T-helper 1 cell treated with Interleukin-12 subunit alpha and Interleukin-12 subunit beta and Interleukin-4 antibody, amounts not matched to agents 30 ng/mL and 1 ng/mL, for 36 hours (primary cell): ENCODE measurements at regions not wholly inside any gene's neighbourhood (a gene's known extent, or its start where the extent isn't known, plus 50 kb on each side); places are given as distances from the start of the nearest gene placed in this dataset.

Experiments used
- intact Hi-C: fragments of 100-400 bp; cut with micrococcal nuclease; formaldehyde crosslinking; loops from one replicate; pipeline ENCODE4 v1.15.1; 2024

DNA sequence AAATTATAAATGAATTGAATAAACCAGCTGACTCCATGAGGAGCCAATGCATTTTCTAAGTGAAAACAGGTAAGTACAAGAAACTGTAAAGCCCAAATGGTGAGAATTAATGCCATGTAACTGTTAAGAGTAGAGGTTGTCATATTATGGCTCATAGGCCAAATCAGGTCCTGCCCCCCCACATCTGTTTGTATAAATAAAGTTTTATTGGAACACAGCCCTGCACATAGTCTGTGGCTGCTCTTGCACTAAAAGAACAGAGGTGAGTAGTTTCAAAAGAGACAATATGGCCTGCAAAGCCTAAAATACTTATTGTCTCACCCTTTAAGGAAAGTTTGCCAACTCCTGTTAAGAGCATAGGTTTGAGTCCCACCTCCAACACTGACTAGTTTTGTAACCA is 140.5 kb upstream of the SRRM4 start:
- intact Hi-C loops = no loop called here

DNA sequence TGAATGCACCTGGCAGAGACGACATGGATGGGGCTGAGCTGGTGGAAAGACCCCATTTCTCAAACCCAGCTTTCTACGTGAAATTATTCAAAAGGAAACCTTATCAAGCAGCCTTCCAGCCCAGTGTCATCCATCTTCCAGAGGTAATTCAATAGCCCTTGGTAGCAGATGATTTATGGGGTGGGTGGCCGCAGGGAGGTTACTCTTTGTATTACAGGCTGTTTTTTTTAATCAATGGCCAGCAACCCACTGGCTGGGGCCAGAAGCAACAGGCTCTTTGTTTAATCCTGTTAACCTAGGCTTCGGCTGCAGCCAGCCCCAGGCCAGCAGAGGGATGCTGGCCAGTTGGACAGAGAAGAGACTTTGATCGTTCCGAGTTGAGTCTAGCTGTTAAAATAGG is 139.8 kb upstream of the SRRM4 start:
- intact Hi-C loops = no loop called here

- intact Hi-C loops = no loop called here
Observed at GRCh38 chr12:118842866-118843265, 138.5 kb upstream of the SRRM4 start.

- intact Hi-C loops = no loop called here
Observed at GRCh38 chr12:118846416-118846815, 134.9 kb upstream of the SRRM4 start.

GRCh38 chr12:118850244-118850825 is 131.0 kb upstream of the SRRM4 start:
- intact Hi-C loops = loop anchor here (5.0 kb wide), 1 partner anchor 443 kb away; no protein-coding TSS in a partner anchor

GRCh38 chr12:118851891-118852290 is 129.4 kb upstream of the SRRM4 start:
- intact Hi-C loops = loop anchor here (5.0 kb wide), 1 partner anchor 445 kb away; no protein-coding TSS in a partner anchor

GRCh38 chr12:118853634-118854033 is 127.7 kb upstream of the SRRM4 start:
- intact Hi-C loops = loop anchor here (5.0 kb wide), 1 partner anchor 446 kb away; no protein-coding TSS in a partner anchor

GRCh38 chr12:118855858-118856257 is 125.5 kb upstream of the SRRM4 start:
- intact Hi-C loops = no loop called here

DNA sequence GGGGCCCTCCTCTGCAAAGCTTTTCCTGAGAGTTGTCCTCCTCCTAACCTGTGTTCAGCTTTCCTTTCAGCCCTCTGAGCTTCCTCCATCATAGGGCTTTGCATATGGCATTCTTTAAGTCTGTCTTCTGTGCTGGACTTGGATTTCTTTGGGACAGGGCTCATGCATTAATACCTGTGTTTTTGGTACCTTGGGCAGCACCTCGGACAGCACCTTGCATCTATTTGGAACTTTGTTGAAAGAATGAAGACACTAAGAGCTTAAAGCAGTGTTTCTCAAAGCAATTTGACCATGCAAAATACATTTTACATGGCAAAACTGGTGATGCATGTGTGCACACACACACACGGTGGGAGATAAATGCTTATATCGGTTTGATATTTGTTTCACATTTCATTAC is 115.0 kb upstream of the SRRM4 start:
- intact Hi-C loops = no loop called here

- intact Hi-C loops = no loop called here
Observed at GRCh38 chr12:118870551-118870950, 110.8 kb upstream of the SRRM4 start.

- intact Hi-C loops = no loop called here
Observed at GRCh38 chr12:118874698-118875548, 106.4 kb upstream of the SRRM4 start.

DNA sequence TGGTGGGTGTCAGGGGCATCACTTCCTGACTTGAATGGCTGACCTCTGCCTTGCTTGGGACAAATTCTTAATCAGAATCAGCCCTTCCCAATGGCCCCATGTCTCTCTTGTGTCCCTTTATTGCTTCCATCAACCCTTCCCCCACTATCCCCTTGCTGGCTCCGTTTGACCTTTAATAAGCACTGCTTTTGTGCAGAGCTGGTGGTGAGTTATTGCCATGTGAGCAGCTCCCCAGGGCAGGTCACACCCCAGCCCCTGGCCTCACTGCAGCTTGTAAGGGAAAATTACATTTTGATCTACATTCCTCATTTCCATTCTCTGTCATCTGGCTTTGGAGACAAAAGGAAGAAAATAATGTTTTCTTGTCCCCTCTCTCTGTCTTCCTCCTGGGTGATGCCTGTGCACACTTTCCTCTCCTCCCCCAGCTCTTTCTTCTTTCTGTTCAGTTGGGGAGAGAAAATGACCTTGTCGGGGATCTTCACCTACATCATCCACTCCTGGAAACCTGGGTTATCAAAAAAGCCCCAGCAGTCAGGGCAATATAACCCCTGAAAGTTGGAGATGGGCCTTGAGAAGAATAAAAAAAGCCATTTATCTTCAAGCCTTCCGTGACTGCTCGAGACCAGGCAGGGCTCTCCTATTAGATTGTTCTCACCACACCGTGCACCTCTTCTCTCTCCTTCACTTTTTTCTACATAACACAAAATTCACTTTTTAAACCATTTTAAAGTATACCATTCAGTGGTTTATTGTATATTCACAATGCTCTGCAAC is 100.4 kb upstream of the SRRM4 start:
- intact Hi-C loops = no loop called here

- intact Hi-C loops = no loop called here
Observed at GRCh38 chr12:118884226-118884625, 97.1 kb upstream of the SRRM4 start.

GRCh38 chr12:118900993-118901392 is 80.3 kb upstream of the SRRM4 start:
- intact Hi-C loops = no loop called here

- intact Hi-C loops = no loop called here
Observed at GRCh38 chr12:118908811-118909210, 72.5 kb upstream of the SRRM4 start.

GRCh38 chr12:118912697-118913270 is 68.6 kb upstream of the SRRM4 start:
- intact Hi-C loops = no loop called here

DNA sequence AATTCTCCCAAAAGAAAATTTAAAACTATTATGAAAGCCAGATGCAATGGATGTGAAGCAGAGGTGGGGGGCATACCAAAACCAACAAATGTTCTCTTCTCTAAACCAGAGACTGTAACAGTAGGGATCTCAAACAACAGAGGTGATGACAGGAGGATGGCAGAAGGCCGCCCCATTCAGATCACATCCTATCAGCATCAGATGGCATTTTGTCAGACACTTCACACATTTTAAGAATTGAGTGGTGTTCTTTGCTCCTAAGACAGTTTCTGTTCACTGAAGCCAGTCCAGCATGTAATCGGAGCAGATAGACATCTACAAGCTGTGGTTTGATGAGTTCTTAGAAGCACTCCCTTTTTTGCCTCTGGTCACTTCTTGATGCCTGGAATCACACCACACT is 59.6 kb upstream of the SRRM4 start:
- intact Hi-C loops = no loop called here

DNA sequence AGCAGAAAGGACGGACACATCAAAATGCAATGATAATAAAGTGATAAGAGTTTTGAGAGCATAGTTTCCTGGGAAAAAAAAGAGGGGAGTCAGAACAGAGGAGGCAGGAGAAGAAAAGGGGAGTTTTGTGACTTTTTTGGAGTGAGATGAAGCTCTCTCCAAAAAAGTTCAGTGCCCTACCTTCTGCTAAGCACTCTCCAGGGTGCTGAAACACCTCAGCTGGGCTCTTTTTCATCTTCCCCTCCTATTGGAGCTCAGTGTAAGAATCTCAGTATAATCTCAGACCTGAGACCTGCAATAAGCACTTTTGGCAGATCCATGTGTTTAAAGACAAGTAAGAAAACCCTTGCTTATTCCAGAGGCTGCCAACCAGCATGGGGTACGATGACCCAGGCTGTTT is 58.9 kb upstream of the SRRM4 start:
- intact Hi-C loops = no loop called here

GRCh38 chr12:118925407-118925806 is 55.9 kb upstream of the SRRM4 start:
- intact Hi-C loops = no loop called here

DNA sequence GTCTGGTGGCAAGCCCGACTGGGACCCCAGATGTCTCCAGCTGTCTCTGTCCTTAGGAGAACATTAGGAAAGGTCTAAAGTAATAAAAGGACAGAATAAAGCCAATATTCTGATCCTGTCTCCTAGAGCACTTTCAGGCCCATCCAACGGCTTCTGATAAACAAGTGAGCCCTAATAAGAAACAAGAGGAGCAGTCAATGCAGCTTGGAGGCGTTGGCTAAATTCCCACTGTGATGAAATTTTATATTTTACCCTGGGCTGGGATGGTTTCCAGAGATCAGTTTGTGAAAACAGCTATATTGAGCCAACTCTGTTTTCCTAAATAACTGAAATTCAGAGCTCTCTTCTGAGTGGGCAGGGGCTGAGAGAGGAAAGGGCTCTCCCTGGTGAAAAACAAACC is 55.5 kb upstream of the SRRM4 start:
- intact Hi-C loops = no loop called here
